ENCODE measurements at regions not wholly inside any gene's neighbourhood (a gene's known extent, or its start where the extent isn't known, plus 50 kb on each side); places are given as distances from the start of the nearest gene placed in this dataset.
A peak's percentile ranks its signal among the peaks of the same experiment; 100 is the strongest.

DNA sequence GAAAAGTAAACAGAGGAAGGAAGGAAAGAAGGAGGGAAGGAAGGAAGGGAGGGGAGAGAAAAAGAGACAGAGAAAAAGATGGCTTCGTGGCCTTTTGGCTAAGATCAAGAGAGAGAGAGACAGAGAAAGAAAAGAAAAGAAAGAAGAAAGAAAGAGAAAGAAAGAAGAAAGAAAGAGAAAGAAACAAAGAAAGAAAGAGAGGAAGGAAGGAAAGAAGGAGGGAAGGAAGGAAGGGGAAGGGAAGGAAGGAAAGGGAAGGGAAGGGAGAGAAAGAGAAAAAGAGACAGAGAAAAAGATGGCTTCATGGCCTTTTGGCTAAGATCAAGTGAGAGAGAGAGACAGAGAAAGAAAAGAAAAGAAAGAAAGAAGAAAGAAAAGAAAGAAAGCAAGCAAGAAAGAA, 91.4 kb downstream of the PRLHR start (continued):
- TF ChIP-seq, protein P1, sequence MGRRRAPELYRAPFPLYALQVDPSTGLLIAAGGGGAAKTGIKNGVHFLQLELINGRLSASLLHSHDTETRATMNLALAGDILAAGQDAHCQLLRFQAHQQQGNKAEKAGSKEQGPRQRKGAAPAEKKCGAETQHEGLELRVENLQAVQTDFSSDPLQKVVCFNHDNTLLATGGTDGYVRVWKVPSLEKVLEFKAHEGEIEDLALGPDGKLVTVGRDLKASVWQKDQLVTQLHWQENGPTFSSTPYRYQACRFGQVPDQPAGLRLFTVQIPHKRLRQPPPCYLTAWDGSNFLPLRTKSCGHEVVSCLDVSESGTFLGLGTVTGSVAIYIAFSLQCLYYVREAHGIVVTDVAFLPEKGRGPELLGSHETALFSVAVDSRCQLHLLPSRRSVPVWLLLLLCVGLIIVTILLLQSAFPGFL (CRISPR knock-in tag; IDR thresholded peaks at IDR 0.05), result no peak
- no peak for TF ChIP-seq MTF1 (CRISPR knock-in tag; IDR thresholded peaks at IDR 0.05; ENCODE audit: borderline replicate concordance)
- 0 out of 2 replicates have a peak, but pooled peaks have one; percentile 8 for TF ChIP-seq EHMT2 (IDR thresholded peaks at IDR 0.05)
- TF ChIP-seq, protein P2, sequence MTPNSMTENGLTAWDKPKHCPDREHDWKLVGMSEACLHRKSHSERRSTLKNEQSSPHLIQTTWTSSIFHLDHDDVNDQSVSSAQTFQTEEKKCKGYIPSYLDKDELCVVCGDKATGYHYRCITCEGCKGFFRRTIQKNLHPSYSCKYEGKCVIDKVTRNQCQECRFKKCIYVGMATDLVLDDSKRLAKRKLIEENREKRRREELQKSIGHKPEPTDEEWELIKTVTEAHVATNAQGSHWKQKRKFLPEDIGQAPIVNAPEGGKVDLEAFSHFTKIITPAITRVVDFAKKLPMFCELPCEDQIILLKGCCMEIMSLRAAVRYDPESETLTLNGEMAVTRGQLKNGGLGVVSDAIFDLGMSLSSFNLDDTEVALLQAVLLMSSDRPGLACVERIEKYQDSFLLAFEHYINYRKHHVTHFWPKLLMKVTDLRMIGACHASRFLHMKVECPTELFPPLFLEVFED (CRISPR knock-in tag; conservative IDR thresholded peaks at IDR 0.05), result 0 out of 2 replicates have a peak, but pooled peaks have one; percentile 9
- TF ChIP-seq CEBPB (tag; IDR thresholded peaks at IDR 0.05), result no peak
- TF ChIP-seq PCBP1 (IDR thresholded peaks at IDR 0.05; ENCODE audit: low read depth, low read length, poor library complexity, severe bottlenecking), result no peak
- TF ChIP-seq POU5F1 (IDR thresholded peaks at IDR 0.05; ENCODE audit: borderline replicate concordance, low read depth, low read length, partially characterized antibody), result no peak
- no peak for TF ChIP-seq ZNF354B (CRISPR knock-in tag; IDR thresholded peaks at IDR 0.05)
- TF ChIP-seq, protein P3, sequence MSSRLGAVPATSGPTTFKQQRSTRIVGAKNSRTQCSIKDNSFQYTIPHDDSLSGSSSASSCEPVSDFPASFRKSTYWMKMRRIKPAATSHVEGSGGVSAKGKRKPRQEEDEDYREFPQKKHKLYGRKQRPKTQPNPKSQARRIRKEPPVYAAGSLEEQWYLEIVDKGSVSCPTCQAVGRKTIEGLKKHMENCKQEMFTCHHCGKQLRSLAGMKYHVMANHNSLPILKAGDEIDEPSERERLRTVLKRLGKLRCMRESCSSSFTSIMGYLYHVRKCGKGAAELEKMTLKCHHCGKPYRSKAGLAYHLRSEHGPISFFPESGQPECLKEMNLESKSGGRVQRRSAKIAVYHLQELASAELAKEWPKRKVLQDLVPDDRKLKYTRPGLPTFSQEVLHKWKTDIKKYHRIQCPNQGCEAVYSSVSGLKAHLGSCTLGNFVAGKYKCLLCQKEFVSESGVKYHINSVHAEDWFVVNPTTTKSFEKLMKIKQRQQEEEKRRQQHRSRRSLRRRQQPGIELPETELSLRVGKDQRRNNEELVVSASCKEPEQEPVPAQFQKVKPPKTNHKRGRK (tag; IDR thresholded peaks at IDR 0.05), result peak; percentile 99
- TF ChIP-seq XRCC4 (IDR thresholded peaks at IDR 0.05; ENCODE audit: extremely low read depth, insufficient read depth, insufficient read length), result no peak
- TF ChIP-seq, protein P4, sequence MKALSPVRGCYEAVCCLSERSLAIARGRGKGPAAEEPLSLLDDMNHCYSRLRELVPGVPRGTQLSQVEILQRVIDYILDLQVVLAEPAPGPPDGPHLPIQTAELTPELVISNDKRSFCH (CRISPR knock-in tag; IDR thresholded peaks at IDR 0.05), result no peak
- TF ChIP-seq, protein P4 (tag; IDR thresholded peaks at IDR 0.05), result no peak
- TF ChIP-seq, protein P5, sequence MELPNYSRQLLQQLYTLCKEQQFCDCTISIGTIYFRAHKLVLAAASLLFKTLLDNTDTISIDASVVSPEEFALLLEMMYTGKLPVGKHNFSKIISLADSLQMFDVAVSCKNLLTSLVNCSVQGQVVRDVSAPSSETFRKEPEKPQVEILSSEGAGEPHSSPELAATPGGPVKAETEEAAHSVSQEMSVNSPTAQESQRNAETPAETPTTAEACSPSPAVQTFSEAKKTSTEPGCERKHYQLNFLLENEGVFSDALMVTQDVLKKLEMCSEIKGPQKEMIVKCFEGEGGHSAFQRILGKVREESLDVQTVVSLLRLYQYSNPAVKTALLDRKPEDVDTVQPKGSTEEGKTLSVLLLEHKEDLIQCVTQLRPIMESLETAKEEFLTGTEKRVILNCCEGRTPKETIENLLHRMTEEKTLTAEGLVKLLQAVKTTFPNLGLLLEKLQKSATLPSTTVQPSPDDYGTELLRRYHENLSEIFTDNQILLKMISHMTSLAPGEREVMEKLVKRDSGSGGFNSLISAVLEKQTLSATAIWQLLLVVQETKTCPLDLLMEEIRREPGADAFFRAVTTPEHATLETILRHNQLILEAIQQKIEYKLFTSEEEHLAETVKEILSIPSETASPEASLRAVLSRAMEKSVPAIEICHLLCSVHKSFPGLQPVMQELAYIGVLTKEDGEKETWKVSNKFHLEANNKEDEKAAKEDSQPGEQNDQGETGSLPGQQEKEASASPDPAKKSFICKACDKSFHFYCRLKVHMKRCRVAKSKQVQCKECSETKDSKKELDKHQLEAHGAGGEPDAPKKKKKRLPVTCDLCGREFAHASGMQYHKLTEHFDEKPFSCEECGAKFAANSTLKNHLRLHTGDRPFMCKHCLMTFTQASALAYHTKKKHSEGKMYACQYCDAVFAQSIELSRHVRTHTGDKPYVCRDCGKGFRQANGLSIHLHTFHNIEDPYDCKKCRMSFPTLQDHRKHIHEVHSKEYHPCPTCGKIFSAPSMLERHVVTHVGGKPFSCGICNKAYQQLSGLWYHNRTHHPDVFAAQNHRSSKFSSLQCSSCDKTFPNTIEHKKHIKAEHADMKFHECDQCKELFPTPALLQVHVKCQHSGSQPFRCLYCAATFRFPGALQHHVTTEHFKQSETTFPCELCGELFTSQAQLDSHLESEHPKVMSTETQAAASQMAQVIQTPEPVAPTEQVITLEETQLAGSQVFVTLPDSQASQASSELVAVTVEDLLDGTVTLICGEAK (IDR thresholded peaks at IDR 0.05), result no peak
- TF ChIP-seq, protein P5 (CRISPR knock-in tag; IDR thresholded peaks at IDR 0.05), result no peak

Data from K562 (cell line).